Inflammatory macrophage (primary cell): ENCODE measurements at regions not wholly inside any gene's neighbourhood (a gene's known extent, or its start where the extent isn't known, plus 50 kb on each side); places are given as distances from the start of the nearest gene placed in this dataset.
"Not testable (repeated sequence)": the region's sequence is repeated elsewhere in the genome, so short reads cannot be mapped to it uniquely, and the experiment has no call there.

ENCODE experiments used
- DNase-seq, 2 donors: peaks; one replicate each; pipeline ENCODE4 v3.0.0-alpha.2; 2020 to 2022

DNA sequence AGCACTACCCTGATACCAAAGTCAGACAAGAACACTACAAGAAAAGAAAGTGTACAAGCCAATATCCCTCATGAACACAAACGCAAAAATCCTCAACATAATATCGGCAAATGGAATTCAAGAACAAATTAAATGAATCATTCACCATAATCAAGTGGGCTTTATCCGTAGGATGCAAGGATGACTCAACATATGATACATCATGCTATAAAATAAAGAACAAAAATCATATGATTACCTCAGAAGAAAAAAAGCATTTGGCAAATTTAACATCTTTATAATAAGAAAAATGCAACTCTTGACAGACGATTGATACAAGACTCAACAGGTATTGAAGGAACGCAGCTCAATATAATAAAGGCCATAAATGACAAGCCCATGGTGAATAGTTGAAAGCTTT is 843.9 kb downstream of the FRK start:
- no peak for DNase-seq

DNA sequence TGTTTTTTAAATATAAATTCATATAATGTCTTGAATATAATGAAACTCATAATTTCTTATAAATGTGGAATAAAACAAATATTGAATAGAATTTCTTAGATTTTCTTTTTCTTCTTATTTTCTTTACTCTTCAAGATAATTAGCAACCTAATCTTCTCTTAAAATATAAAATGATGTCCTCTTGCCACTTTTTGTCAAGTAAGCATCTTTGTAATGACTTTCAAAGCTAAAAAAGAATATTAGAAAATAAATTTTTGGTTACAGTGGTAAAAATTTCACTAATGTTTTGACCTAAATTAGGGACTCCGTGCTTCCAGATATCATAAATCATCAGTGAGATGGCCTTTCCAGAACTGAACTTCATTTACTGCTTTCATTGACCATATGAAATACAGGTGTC is 846.4 kb downstream of the FRK start:
- DNase-seq, result no peak

DNA sequence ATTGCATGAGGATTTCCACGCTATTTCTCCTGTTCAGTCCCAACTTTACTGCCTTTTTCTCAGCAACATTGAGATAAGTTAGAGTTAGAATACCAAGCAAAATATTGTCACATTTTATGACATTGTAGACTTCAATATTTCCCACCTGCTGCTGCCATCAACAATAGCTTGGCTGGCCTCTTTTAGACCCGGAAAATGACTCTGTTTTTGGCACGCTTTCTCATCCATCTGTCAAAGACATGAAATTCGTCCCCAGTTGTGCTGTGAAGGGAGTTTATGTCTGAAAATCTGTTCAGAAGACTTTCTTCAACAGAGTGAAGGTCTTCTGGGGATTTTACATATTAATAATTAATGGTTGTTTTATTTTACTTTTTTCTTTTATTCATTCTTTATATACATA is 857.3 kb downstream of the FRK start:
- DNase-seq, result no peak

GRCh38 chr6:115194981-115195638 is 852.3 kb upstream of the HS3ST5 start:
- DNase-seq, result no peak

- no peak for DNase-seq
Observed at GRCh38 chr6:115191989-115192388, 849.2 kb upstream of the HS3ST5 start.

GRCh38 chr6:115190534-115190933 is 847.7 kb upstream of the HS3ST5 start:
- no peak for DNase-seq

DNA sequence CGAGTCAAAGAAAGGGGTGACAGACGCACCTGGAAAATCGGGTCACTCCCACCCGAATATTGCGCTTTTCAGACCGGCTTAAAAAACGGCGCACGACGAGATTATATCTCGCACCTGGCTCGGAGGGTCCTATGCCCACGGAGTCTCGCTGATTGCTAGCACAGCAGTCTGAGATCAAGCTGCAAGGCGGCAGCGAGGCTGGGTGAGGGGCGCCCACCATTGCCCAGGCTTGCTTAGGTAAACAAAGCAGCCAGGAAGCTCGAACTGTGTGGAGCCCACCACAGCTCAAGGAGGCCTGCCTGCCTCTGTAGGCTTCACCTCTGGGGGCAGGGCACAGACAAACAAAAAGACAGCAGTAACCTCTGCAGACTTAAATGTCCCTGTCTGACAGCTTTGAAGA is 832.6 kb upstream of the HS3ST5 start:
- DNase-seq, result not testable (repeated sequence)

GRCh38 chr6:115165912-115166311 is 823.1 kb upstream of the HS3ST5 start:
- not testable (repeated sequence) for DNase-seq

DNA sequence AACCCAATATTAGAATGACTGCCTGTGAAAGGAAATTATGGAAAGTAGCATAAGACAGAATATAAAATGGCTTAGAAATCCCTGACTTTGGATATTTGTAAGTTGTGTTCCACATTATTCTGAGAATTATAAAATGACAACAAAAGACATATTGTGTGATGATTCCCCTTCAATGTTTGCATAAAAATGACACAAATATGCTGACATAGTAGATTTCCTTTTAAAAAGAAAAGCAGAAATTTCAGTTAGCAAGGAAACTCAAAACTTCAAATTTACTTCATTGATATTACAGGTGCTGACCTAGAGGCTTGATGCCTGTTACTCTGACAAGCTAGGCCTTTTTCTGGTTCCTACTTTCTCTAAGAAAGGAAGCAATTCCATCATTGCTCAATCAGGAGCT is 816.9 kb upstream of the HS3ST5 start:
- no peak for DNase-seq

- DNase-seq, result no peak
Observed at GRCh38 chr6:115137910-115138309, 795.1 kb upstream of the HS3ST5 start.

GRCh38 chr6:115133790-115134189 is 791.0 kb upstream of the HS3ST5 start:
- DNase-seq, result no peak

DNA sequence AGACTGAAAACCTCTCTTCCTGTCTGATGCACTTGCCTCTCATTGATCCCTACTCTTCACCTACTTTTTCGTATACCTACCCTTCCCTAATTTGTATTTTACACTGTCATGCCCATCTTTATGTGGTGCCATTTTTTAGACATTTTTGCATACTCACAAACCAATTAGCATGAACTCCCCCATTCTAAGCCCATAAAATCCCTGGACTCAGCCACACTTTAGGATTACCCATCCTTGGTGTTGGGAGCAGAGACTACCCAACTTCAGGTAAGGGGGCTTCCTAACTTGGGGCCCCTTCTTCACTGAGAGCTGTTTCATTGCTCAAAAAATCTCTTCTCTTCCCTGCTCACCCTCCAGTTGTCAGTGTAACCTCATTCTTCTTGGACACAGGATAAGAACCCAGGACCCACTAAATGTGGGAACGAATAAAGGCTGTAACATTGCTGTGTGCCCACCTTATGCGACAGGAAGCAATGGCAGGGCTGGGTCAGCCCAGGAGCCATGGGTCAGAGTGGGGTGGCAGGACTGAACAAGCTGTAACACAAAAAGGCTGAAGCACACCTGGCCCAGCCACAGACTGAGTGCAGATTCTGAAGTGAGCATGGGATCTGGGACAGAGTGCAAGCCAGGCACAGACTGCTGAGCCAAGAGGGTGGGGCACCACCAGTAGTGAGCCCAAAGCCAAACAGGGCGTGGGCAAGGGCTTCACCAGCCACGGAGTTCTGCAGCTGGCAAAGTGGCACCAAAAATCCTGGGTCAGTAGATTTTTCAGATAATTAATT is 789.1 kb upstream of the HS3ST5 start:
- DNase-seq, result no peak

- not testable (repeated sequence) for DNase-seq
Observed at GRCh38 chr6:115121513-115121912, 778.7 kb upstream of the HS3ST5 start.

DNA sequence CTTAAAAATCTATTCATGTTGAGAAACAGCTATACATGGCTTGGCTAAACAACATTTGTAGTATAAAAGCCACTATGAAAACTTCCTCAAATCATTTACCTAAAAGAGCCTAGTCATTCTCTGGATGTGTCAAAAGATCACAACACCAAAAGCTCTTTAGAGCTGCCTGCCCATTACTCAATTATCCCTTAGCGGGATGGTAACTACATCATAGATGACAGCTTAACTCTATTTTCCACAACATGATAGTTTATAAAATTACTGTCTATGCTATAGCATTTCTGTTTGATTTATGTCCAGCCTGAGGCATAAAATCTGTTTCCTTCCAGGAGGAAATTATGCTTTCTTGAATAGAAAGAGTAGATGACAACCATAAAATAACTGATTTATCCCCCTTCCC is 777.6 kb upstream of the HS3ST5 start:
- no peak for DNase-seq

DNA sequence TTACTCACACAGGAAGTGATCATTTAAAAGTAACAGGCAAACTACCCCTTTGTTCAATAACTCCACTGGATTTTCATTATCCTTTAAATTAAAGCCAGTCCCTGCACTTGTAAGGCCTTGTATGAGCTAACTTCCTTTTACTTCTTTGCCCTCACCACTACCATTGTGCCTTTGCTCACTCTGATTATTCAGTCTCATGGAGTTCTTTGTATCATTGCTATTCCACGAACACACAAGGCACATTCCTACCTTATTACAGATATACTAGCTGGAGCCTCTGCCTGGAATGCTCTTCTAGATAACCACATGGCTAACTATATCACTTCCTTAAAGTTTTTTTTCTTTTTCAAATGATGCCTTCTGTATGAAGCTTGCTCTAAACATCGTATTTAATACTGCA is 748.6 kb upstream of the HS3ST5 start:
- DNase-seq, result no peak

DNA sequence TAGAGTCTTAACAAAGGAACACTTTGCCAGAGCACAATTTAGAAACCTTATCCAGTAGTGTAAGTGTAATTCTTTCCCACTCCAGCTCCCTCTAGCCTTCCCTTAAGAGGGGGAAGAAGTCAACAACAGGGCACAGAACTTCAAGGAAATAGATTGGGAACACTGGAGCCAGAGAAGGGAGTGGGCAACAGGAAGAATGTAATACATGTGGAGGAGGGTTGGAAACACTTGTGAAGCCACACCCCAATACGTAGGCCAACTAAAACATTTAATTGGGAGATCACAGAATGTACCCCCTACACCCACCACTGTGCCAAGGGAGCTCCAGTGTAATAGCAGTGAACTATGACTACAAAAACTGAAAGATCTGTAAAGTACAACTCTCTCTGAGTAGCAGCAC is 735.7 kb upstream of the HS3ST5 start:
- no peak for DNase-seq

DNA sequence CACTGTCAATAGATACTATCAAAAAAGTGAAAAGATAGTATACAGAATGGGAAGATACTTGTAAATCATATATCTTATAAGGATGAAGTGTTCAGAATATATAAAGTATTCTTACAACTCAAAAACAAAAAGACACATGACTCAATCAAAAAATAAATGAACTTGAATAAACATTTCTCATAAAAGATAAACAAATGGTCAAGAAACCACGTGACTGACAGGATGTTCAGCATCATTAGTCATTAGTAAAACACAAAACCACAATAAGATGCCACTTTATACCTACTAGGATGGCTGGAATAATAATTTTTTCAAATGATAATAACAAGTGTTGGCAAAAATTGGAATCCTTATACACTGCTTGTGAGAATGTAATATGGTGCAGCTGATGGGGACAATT is 729.1 kb upstream of the HS3ST5 start:
- no peak for DNase-seq

- DNase-seq, result no peak
Observed at GRCh38 chr6:115067690-115068447, 725.0 kb upstream of the HS3ST5 start.

- DNase-seq, result no peak
Observed at GRCh38 chr6:115064680-115065079, 721.9 kb upstream of the HS3ST5 start.

- DNase-seq, result no peak
Observed at GRCh38 chr6:115060581-115060980, 717.8 kb upstream of the HS3ST5 start.

- no peak for DNase-seq
Observed at GRCh38 chr6:115058414-115059211, 715.8 kb upstream of the HS3ST5 start.

- DNase-seq, result no peak
Observed at GRCh38 chr6:115055579-115055978, 712.8 kb upstream of the HS3ST5 start.

- not testable (repeated sequence) for DNase-seq
Observed at GRCh38 chr6:115054242-115054641, 711.4 kb upstream of the HS3ST5 start.
